ENCODE measurements at regions not wholly inside any gene's neighbourhood (a gene's known extent, or its start where the extent isn't known, plus 50 kb on each side); places are given as distances from the start of the nearest gene placed in this dataset.
"Not testable (repeated sequence)": the region's sequence is repeated elsewhere in the genome, so short reads cannot be mapped to it uniquely, and the experiment has no call there.

- no peak for DNase-seq (ENCODE audit: low read depth)
These were observed 272.2 kb upstream of the ADRA1B start for GRCh38 chr5:159644053-159644452.

GRCh38 chr5:159645179-159645846, 271.0 kb upstream of the ADRA1B start:
- DNase-seq (ENCODE audit: low read depth): no peak

- DNase-seq (ENCODE audit: low read depth): no peak
These were observed 265.5 kb upstream of the ADRA1B start for GRCh38 chr5:159650803-159651202.

- no peak for DNase-seq (ENCODE audit: low read depth)
These were observed 260.4 kb upstream of the ADRA1B start for GRCh38 chr5:159655757-159656409.

- DNase-seq (ENCODE audit: low read depth): no peak
These were observed 259.0 kb upstream of the ADRA1B start for GRCh38 chr5:159657298-159657697.

GRCh38 chr5:159657771-159658170, 258.5 kb upstream of the ADRA1B start:
- DNase-seq (ENCODE audit: low read depth): no peak

GRCh38 chr5:159658266-159658925, 257.9 kb upstream of the ADRA1B start:
- no peak for DNase-seq (ENCODE audit: low read depth)

GRCh38 chr5:159660401-159660800, 255.9 kb upstream of the ADRA1B start:
- no peak for DNase-seq (ENCODE audit: low read depth)

- no peak for DNase-seq (ENCODE audit: low read depth)
These were observed 252.3 kb upstream of the ADRA1B start for GRCh38 chr5:159663986-159664385.

- no peak for DNase-seq (ENCODE audit: low read depth)
These were observed 249.0 kb upstream of the ADRA1B start for GRCh38 chr5:159667286-159667685.

GRCh38 chr5:159668556-159668955, 247.7 kb upstream of the ADRA1B start:
- no peak for DNase-seq (ENCODE audit: low read depth)

- no peak for DNase-seq (ENCODE audit: low read depth)
These were observed 246.7 kb upstream of the ADRA1B start for GRCh38 chr5:159669559-159669958.

GRCh38 chr5:159671886-159672285, 244.4 kb upstream of the ADRA1B start:
- DNase-seq (ENCODE audit: low read depth): no peak

- DNase-seq (ENCODE audit: low read depth): no peak
These were observed 242.7 kb upstream of the ADRA1B start for GRCh38 chr5:159673538-159673937.

GRCh38 chr5:159678657-159679392, 237.5 kb upstream of the ADRA1B start:
- DNase-seq (ENCODE audit: low read depth): no peak

- no peak for DNase-seq (ENCODE audit: low read depth)
These were observed 236.2 kb upstream of the ADRA1B start for GRCh38 chr5:159680095-159680494.

GRCh38 chr5:159681661-159682060, 234.6 kb upstream of the ADRA1B start:
- no peak for DNase-seq (ENCODE audit: low read depth)

GRCh38 chr5:159682623-159683022, 233.7 kb upstream of the ADRA1B start:
- DNase-seq (ENCODE audit: low read depth): no peak

- not testable (repeated sequence) for DNase-seq (ENCODE audit: low read depth)
These were observed 228.4 kb upstream of the ADRA1B start for GRCh38 chr5:159687892-159688291.

GRCh38 chr5:159695741-159696294, 220.5 kb upstream of the ADRA1B start:
- DNase-seq (ENCODE audit: low read depth): no peak

- DNase-seq (ENCODE audit: low read depth): no peak
These were observed 218.8 kb upstream of the ADRA1B start for GRCh38 chr5:159697530-159697929.

GRCh38 chr5:159698322-159698721, 218.0 kb upstream of the ADRA1B start:
- no peak for DNase-seq (ENCODE audit: low read depth)

All from stimulated activated CD8-positive, alpha-beta memory T cell treated with anti-CD3 and anti-CD28 coated beads, Interleukin-7, amount 100 ng/mL, for 24 hours (primary cell).